GM12878 (cell line): ENCODE measurements at regions not wholly inside any gene's neighbourhood (a gene's known extent, or its start where the extent isn't known, plus 50 kb on each side); places are given as distances from the start of the nearest gene placed in this dataset.

Source experiments
- CTCF ChIP-seq, 3 experiments: IDR thresholded peaks in 2 of 3; conservative IDR thresholded peaks in 1 of 3; 2 replicates each; pipeline ENCODE4 v1.5.1; 2011; ENCODE audit warnings: low read depth in 3 of 3, low read length in 3 of 3, mild to moderate bottlenecking in 3 of 3, control low read depth in 2 of 3, moderate library complexity in 2 of 3, inconsistent platforms in 1 of 3, mixed read lengths in 1 of 3; ENCODE audit not compliant: control insufficient read depth in 2 of 3, insufficient read depth in 1 of 3; ENCODE audit errors: extremely low read depth in 1 of 3
- DPF2 ChIP-seq: fragments of 450-650 bp; IDR thresholded peaks from 2 replicates; pipeline ENCODE4 v1.6.1; 2017; ENCODE audit warnings: mild to moderate bottlenecking
- EP300 ChIP-seq, 2 experiments: fragments of 150-350 bp in 1 of 2; IDR thresholded peaks; 2 replicates each; pipeline ENCODE4 v1.6.1; 2011 to 2012; ENCODE audit warnings: low read depth in 2 of 2, low read length in 2 of 2, borderline replicate concordance in 1 of 2, improper control_type of control experiment in 1 of 2, inconsistent platforms in 1 of 2; ENCODE audit not compliant: control insufficient read depth in 1 of 2
- KDM1A ChIP-seq: fragments of 200-600 bp; sonication (generic); IDR thresholded peaks from 2 replicates; pipeline ENCODE4 v1.6.1; 2016; ENCODE audit warnings: borderline replicate concordance
- MTA3 ChIP-seq: IDR thresholded peaks from 2 replicates; pipeline ENCODE4 v1.6.1; 2012; ENCODE audit warnings: low read length, inconsistent platforms, borderline replicate concordance
- MYB ChIP-seq: fragments of 150-350 bp; IDR thresholded peaks from 2 replicates; pipeline ENCODE4 v1.6.1; 2014; ENCODE audit warnings: mild to moderate bottlenecking, low read depth, low read length, borderline replicate concordance
- REST ChIP-seq: IDR thresholded peaks from 2 replicates; pipeline ENCODE4 v1.6.1; 2012; ENCODE audit warnings: mild to moderate bottlenecking, low read depth, low read length
- SMC3 ChIP-seq: IDR thresholded peaks from 2 replicates; pipeline ENCODE4 v1.6.1; 2011; ENCODE audit warnings: low read length, improper control_type of control experiment, borderline replicate concordance
- SRF ChIP-seq, 2 experiments: IDR thresholded peaks; 2 replicates each; pipeline ENCODE4 v1.6.1; 2011; ENCODE audit warnings: low read depth in 2 of 2, low read length in 2 of 2, mild to moderate bottlenecking in 1 of 2, moderate library complexity in 1 of 2
- SUPT20H ChIP-seq: IDR thresholded peaks from 2 replicates; pipeline ENCODE4 v1.6.1; 2011; ENCODE audit warnings: low read depth, mild to moderate bottlenecking, low read length, moderate library complexity, borderline replicate concordance; ENCODE audit not compliant: control insufficient read depth

- TF ChIP-seq SUPT20H, result no peak
- no peak for TF ChIP-seq REST
- no peak for TF ChIP-seq CTCF (IDR thresholded peaks at IDR 0.05 in 2 of 3, conservative IDR thresholded peaks at IDR 0.05 in 1 of 3; ENCODE audit: control insufficient read depth in 2 of 3, extremely low read depth in 1 of 3, insufficient read depth in 1 of 3, low read depth in 3 of 3, low read length in 3 of 3)
- no peak for TF ChIP-seq KDM1A
- TF ChIP-seq EP300 (IDR thresholded peaks at IDR 0.05; ENCODE audit: borderline replicate concordance in 1 of 2, control insufficient read depth in 1 of 2, low read depth in 2 of 2, low read length in 2 of 2), result peak in 1 of 2 experiments; percentile 9; a peak in 1 of 4 replicates
- no peak for TF ChIP-seq SRF (IDR thresholded peaks at IDR 0.05; ENCODE audit: low read depth in 2 of 2, low read length in 2 of 2)
- no peak for TF ChIP-seq MYB
- no peak for TF ChIP-seq SMC3
- TF ChIP-seq DPF2, result no peak
- TF ChIP-seq MTA3, result no peak
Observed at GRCh38 chr4:156173937-156174336, 220.3 kb upstream of the CTSO start.
